ENCODE measurements at regions not wholly inside any gene's neighbourhood (a gene's known extent, or its start where the extent isn't known, plus 50 kb on each side); places are given as distances from the start of the nearest gene placed in this dataset.

DNA sequence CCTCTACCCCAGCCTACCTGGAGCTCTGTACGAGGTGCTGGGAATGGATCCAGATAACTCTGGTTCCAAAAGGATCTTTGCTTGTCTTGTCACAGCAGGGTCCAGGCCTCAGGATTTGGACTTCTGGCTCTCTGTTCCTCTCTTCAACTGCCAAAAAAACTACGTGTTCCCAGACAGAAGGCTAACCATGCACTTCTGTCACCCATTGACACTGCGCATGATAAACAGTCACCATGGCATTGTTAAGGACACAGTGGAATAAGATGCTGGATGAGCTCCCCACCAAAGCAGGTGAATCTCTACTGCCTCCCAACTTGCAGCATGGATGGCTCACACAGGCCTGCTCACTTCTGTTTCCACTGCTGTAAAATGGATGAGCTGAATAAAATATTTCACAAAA is 637.9 kb downstream of the TNS3 start:
- TF ChIP-seq EZH2 (IDR thresholded peaks at IDR 0.05; ENCODE audit: insufficient read depth, low read length), result no peak
- TF ChIP-seq, protein P1, sequence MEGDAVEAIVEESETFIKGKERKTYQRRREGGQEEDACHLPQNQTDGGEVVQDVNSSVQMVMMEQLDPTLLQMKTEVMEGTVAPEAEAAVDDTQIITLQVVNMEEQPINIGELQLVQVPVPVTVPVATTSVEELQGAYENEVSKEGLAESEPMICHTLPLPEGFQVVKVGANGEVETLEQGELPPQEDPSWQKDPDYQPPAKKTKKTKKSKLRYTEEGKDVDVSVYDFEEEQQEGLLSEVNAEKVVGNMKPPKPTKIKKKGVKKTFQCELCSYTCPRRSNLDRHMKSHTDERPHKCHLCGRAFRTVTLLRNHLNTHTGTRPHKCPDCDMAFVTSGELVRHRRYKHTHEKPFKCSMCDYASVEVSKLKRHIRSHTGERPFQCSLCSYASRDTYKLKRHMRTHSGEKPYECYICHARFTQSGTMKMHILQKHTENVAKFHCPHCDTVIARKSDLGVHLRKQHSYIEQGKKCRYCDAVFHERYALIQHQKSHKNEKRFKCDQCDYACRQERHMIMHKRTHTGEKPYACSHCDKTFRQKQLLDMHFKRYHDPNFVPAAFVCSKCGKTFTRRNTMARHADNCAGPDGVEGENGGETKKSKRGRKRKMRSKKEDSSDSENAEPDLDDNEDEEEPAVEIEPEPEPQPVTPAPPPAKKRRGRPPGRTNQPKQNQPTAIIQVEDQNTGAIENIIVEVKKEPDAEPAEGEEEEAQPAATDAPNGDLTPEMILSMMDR (IDR thresholded peaks at IDR 0.05; ENCODE audit: insufficient read depth, low read depth, low read length), result no peak
